LNCAP (cell line): ENCODE measurements at regions not wholly inside any gene's neighbourhood (a gene's known extent, or its start where the extent isn't known, plus 50 kb on each side); places are given as distances from the start of the nearest gene placed in this dataset.

Source experiments
- TF ChIP-seq, protein P1 (sequence below): fragments of 450-650 bp; IDR thresholded peaks from 2 replicates; pipeline ENCODE4 v1.5.1; 2017; ENCODE audit warnings: mild to moderate bottlenecking

DNA sequence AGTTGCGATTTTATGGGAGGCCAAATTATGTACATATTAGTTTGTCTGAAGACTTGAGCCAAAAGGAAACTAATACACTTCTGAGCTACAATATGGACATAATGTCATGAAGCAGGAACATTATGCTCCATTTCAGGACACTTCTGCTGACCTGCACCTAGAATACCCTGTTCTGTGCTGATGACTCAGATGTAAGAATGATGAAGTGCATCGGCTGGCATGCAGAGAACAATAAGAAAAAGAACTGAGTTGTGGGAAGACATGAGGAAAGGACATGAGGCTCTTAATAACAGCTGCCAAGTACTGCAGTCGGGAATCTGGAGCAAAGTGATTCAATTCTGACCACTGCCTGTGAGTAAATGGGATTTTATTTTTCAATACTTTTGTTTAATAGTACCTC, 192.9 kb upstream of the VSTM2A start:
- TF ChIP-seq, protein P1, sequence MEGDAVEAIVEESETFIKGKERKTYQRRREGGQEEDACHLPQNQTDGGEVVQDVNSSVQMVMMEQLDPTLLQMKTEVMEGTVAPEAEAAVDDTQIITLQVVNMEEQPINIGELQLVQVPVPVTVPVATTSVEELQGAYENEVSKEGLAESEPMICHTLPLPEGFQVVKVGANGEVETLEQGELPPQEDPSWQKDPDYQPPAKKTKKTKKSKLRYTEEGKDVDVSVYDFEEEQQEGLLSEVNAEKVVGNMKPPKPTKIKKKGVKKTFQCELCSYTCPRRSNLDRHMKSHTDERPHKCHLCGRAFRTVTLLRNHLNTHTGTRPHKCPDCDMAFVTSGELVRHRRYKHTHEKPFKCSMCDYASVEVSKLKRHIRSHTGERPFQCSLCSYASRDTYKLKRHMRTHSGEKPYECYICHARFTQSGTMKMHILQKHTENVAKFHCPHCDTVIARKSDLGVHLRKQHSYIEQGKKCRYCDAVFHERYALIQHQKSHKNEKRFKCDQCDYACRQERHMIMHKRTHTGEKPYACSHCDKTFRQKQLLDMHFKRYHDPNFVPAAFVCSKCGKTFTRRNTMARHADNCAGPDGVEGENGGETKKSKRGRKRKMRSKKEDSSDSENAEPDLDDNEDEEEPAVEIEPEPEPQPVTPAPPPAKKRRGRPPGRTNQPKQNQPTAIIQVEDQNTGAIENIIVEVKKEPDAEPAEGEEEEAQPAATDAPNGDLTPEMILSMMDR, result no peak

DNA sequence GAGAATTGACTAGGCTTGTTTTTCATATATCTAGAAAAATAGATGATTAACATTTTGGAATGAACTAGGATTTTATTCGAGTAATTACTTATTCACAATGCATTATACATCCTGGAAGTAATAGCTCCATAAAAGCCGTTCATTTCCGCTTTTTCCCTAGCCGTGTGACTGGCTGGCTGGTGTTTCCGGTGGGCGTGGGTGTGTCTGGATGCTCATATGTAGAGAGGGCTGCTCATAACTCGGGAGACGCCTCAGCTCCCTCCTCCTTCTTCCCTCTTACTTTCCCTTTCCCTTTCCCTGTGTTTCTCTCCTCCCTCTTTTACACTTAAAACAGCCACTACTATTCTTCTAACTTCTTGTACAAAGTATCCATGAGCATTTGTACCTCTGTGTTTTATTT, 187.7 kb upstream of the VSTM2A start:
- TF ChIP-seq, protein P1, result no peak

DNA sequence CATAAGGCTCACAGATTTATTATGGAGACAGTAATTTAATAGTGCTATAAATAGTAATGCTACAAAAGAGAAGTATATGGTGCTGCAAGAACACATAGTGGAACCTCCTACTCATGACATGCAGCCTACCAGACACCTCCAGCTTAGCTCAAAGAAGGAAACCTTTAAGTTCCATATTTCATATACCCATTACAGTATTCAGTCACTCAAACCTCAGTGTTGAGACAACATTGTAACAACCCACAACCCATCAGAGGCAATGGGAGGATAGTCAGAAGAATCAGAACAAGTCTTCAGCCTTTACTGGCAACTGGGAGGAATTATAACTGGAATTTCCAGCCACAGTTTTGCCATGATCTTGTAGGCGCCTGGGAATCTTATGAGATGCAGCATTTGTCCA, 186.3 kb upstream of the VSTM2A start:
- TF ChIP-seq, protein P1, result no peak

DNA sequence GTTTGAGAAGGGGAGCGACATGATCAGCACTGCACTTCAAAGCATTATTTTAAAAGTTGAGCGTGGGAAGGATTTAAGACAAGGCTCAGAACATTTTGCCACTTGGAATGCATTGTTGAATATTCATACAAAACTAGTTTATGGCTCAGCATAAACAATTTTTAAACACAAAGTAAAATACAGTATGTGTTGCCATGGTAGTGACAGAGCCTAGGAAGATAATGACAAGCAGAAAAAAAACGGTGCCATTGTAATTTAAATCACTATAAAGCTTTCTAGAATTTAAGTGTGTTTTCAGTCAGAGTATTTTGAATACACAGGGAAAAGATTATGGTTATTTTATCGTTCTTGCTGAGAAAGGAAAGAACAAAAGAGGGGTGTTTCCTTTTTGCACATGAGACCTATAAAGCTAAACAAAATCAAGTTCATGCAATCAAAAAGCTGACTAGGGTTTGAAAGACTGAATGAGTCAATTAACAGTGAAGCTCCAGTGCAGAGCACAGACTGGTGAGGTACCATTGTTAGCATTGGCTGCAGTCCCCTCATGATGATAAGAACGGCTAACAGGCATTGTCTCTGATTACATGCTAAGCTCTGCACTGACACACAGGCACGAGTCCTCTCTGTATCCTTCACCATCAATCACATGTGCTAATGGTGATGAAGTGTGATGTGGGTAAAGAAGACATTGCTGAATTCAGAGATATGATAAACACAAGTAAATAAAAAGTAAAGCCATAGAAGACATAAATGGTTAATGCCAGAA, 181.9 kb upstream of the VSTM2A start:
- TF ChIP-seq, protein P1, result no peak

DNA sequence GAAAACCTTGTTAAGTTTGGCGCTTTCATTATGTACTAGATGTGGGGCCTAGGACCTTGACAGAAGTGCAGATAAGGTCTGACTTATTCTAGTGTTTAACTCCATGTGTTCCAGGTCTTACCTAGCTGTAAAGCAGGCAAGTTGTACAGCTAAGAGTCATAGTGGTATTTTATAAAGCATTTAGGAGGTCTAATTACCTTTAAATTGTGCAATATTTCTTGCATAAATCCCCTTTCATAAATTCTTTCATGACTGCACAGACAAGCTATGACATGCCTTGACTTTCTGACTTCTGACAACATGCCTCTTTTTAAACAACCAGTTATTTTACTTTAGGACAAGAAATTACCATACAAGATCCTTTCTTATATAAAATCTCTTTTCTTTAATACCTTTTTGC, 151.6 kb upstream of the VSTM2A start:
- TF ChIP-seq, protein P1, result no peak

DNA sequence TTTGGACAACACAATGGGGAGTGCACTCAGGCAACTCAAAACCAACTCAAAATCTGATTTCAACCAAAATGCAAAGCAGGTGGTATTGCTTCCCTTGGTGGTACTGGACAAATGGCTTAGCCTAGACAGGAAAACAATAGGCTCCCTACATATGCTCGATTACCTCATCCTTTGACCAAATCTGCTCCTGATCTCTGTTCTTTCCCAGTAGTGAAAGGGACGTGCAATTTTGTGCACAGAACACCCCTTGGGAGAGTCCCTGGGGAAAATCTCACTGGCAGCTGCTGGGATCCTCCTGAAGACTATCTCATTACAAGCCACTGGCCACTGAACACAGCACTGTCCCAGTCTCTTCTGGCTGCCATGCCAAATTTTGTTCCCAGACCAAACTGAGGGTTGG, 149.2 kb upstream of the VSTM2A start:
- TF ChIP-seq, protein P1, result no peak

DNA sequence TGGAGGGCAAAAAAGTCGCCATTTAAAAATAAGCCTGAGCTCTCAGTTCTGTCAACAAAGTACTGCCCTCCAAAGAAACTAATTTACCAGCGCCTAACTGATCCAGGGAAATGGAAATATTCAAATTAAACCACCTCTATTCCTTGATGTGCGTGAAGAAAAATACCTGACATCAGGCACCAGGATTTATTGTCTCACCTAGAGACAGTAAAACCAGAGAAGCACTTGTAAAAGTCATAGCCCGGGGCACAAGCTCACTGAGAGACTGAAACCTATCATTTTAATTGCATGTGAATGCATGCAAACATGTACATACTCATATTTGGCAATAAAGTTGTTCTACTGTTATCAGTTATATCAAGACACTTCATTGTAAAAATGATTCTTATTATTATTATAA, 147.3 kb upstream of the VSTM2A start:
- TF ChIP-seq, protein P1, result no peak
